ENCODE measurements at regions not wholly inside any gene's neighbourhood (a gene's known extent, or its start where the extent isn't known, plus 50 kb on each side); places are given as distances from the start of the nearest gene placed in this dataset.

- H3K4me3 Mint-ChIP-seq (ENCODE audit: unreplicated experiment): no peak overlapping the region
- Histone ChIP-seq H3K9me3 (no peaks in the 10 kb centered on the region), H3K36me3 (ENCODE audit: control insufficient read depth, insufficient read depth, low read length) (no peaks in the 10 kb centered on the region), H3K4me3 (ENCODE audit: low read depth, low read length) (no peak overlapping the region), H3K4me1 (no peaks in the 10 kb centered on the region), H3K27me3 (replicated peaks; ENCODE audit: control insufficient read depth, insufficient read depth, low read length) (no peaks in the 10 kb centered on the region)
- POLR2A ChIA-PET: no interaction called here
- H3K36me3 Mint-ChIP-seq (ENCODE audit: insufficient read depth, unreplicated experiment): no peaks in the 10 kb centered on the region
- H3K27me3 Mint-ChIP-seq (ENCODE audit: insufficient read depth, unreplicated experiment): no peaks in the 10 kb centered on the region
- CTCF ChIA-PET: no interaction called here
- no peaks in the 10 kb centered on the region for H3K4me1 Mint-ChIP-seq (ENCODE audit: low read depth, unreplicated experiment)
- no peak for TF ChIP-seq CTCF (IDR thresholded peaks at IDR 0.05; ENCODE audit: insufficient read depth in 1 of 2, low read depth in 1 of 2, low read length in 1 of 2, severe bottlenecking in 1 of 2, unreplicated experiment in 1 of 2)
- intact Hi-C loops (cut with micrococcal nuclease; ENCODE audit: unreplicated experiment): no loop called here
- BruUV-seq (replicated peaks): no TSS peak
- H3K9me3 Mint-ChIP-seq (ENCODE audit: unreplicated experiment): no peaks in the 10 kb centered on the region
- H3K27ac Mint-ChIP-seq (ENCODE audit: unreplicated experiment): no peak overlapping the region
- DNase-seq: no peak
These were observed 793.9 kb upstream of the CITED2 start for GRCh38 chr6:140168365-140168764.

GRCh38 chr6:140160909-140161308, 786.5 kb upstream of the CITED2 start:
- no TSS peak for BruUV-seq (replicated peaks)
- POLR2A ChIA-PET: no interaction called here
- H3K27me3 ChIP-seq (replicated peaks; ENCODE audit: control insufficient read depth, insufficient read depth, low read length): no peaks in the 10 kb centered on the region
- Mint-ChIP-seq H3K27me3 (ENCODE audit: insufficient read depth, unreplicated experiment) (no peaks in the 10 kb centered on the region), H3K4me3 (ENCODE audit: unreplicated experiment) (no peak overlapping the region), H3K36me3 (ENCODE audit: insufficient read depth, unreplicated experiment) (no peaks in the 10 kb centered on the region), H3K27ac (ENCODE audit: unreplicated experiment) (no peak overlapping the region), H3K4me1 (ENCODE audit: low read depth, unreplicated experiment) (no peaks in the 10 kb centered on the region), H3K9me3 (ENCODE audit: unreplicated experiment) (no peaks in the 10 kb centered on the region)
- CTCF ChIA-PET: no interaction called here
- TF ChIP-seq CTCF (IDR thresholded peaks at IDR 0.05; ENCODE audit: insufficient read depth in 1 of 2, low read depth in 1 of 2, low read length in 1 of 2, severe bottlenecking in 1 of 2, unreplicated experiment in 1 of 2): no peak
- H3K9me3 ChIP-seq: no peaks in the 10 kb centered on the region
- no peaks in the 10 kb centered on the region for H3K36me3 ChIP-seq (ENCODE audit: control insufficient read depth, insufficient read depth, low read length)
- no peak overlapping the region for H3K4me3 ChIP-seq (ENCODE audit: low read depth, low read length)
- no peaks in the 10 kb centered on the region for H3K4me1 ChIP-seq
- no peak for DNase-seq
- intact Hi-C loops (cut with micrococcal nuclease; ENCODE audit: unreplicated experiment): no loop called here

- no peaks in the 10 kb centered on the region for H3K4me1 ChIP-seq
- ChIA-PET POLR2A (no interaction called here), CTCF (no interaction called here)
- intact Hi-C loops (cut with micrococcal nuclease; ENCODE audit: unreplicated experiment): no loop called here
- Mint-ChIP-seq H3K36me3 (ENCODE audit: insufficient read depth, unreplicated experiment) (no peaks in the 10 kb centered on the region), H3K9me3 (ENCODE audit: unreplicated experiment) (no peaks in the 10 kb centered on the region), H3K27me3 (ENCODE audit: insufficient read depth, unreplicated experiment) (no peaks in the 10 kb centered on the region), H3K4me1 (ENCODE audit: low read depth, unreplicated experiment) (no peaks in the 10 kb centered on the region), H3K4me3 (ENCODE audit: unreplicated experiment) (no peak overlapping the region), H3K27ac (ENCODE audit: unreplicated experiment) (no peak overlapping the region)
- no peaks in the 10 kb centered on the region for H3K27me3 ChIP-seq (replicated peaks; ENCODE audit: control insufficient read depth, insufficient read depth, low read length)
- TF ChIP-seq CTCF (IDR thresholded peaks at IDR 0.05; ENCODE audit: insufficient read depth in 1 of 2, low read depth in 1 of 2, low read length in 1 of 2, severe bottlenecking in 1 of 2, unreplicated experiment in 1 of 2): no peak
- no peaks in the 10 kb centered on the region for H3K9me3 ChIP-seq
- H3K36me3 ChIP-seq (ENCODE audit: control insufficient read depth, insufficient read depth, low read length): no peaks in the 10 kb centered on the region
- no TSS peak for BruUV-seq (replicated peaks)
- no peak overlapping the region for H3K4me3 ChIP-seq (ENCODE audit: low read depth, low read length)
- DNase-seq: no peak
These were observed 786.0 kb upstream of the CITED2 start for GRCh38 chr6:140160494-140160893.
